ENCODE measurements at regions not wholly inside any gene's neighbourhood (a gene's known extent, or its start where the extent isn't known, plus 50 kb on each side); places are given as distances from the start of the nearest gene placed in this dataset.
"Not testable (repeated sequence)": the region's sequence is repeated elsewhere in the genome, so short reads cannot be mapped to it uniquely, and the experiment has no call there.

DNA sequence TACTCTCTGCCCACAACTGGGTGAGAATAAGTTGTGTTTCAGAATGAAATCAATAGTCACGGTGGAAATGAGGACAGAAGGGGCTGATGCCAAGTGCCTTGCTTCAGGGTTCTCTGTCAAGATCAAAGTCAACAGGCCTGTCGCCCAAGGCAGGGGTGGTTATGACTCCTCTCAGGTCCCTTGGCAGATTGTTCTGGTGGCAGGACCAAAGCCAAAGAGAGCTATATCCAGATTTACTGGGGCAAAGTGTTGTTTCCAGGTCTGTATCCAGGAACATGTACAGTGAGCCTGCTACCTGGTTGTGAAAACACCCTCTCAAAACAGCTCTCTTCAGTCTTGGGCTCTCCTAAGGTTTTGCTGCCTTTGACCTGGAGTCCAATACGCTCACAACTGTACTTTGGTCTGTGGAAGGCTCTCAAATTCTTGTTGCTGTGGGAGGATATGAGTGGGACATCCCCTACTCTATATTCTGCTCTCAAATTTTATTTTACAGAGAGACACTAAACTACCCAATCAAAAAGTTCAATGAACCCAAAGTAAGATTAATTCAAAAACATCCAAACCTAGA, 175.1 kb upstream of the ETV3 start:
- no peaks in the 10 kb centered on the region for H3K27me3 ChIP-seq (ENCODE audit: insufficient read depth, insufficient read length)

DNA sequence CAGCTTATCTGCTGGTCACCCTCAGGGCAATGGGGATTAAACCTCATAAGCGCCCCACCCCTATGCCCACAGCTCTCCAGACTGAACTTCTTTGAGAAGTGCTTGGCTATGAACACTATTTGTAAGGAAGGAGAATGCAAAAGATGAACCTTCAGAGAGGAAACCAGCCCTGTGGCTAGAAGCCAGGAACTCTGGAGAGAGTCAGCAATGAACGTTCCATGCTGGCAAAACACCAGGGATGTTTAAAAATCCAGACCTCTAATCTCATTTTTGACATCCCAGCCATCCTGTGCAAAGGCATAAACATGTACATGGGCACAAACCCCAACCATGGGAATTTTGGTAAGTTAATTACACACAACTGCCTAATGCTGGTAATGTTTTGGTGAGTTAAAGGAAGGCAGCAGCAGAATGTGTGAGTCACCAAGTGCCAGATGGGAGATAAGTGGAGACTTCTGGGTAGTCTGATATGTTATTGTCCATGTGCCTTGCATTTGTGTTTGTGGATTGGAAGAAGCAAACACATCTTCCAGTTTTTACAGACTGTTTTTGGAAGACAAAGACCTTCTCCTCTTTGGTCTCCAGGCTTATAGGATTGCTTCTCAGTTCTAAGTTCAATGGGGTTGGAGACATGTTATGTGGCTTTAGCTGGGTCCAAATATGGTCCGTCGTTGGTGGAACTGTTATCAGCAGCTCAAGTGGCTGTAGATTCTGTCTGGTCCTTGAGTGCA, 174.1 kb upstream of the ETV3 start:
- TF ChIP-seq SUZ12 (IDR thresholded peaks at IDR 0.05; ENCODE audit: extremely low read depth, insufficient read depth, insufficient read length), result no peak
- no peak for TF ChIP-seq YY1 (IDR thresholded peaks at IDR 0.05; ENCODE audit: insufficient read depth, insufficient read length)
- TF ChIP-seq ZNF274 (IDR thresholded peaks at IDR 0.05; ENCODE audit: low read depth, low read length), result no peak
- Histone ChIP-seq H3K27me3 (ENCODE audit: insufficient read depth, insufficient read length) (no peaks in the 10 kb centered on the region), H3K36me3 (ENCODE audit: insufficient read depth, insufficient read length, low read length) (no peaks in the 10 kb centered on the region), H3K4me1 (ENCODE audit: insufficient read depth, insufficient read length) (peaks cover 6% of the 10 kb centered on the region), H3K9me3 (ENCODE audit: insufficient read depth, low read length) (no peaks in the 10 kb centered on the region), H3K9ac (ENCODE audit: insufficient read length, low read depth) (no peak overlapping the region), H3K4me3 (ENCODE audit: insufficient read length, low read depth) (no peak overlapping the region)
- DNase-seq (ENCODE audit: low read depth, low spot score), result no peak

More for the DNA sequence above, 175.1 kb upstream of the ETV3 start:
- DNase-seq (ENCODE audit: low read depth, low spot score), result no peak
- Histone ChIP-seq H3K4me3 (ENCODE audit: insufficient read length, low read depth) (no peak overlapping the region), H3K9me3 (ENCODE audit: insufficient read depth, low read length) (no peaks in the 10 kb centered on the region), H3K36me3 (ENCODE audit: insufficient read depth, insufficient read length, low read length) (no peaks in the 10 kb centered on the region), H3K4me1 (ENCODE audit: insufficient read depth, insufficient read length) (peaks cover 6% of the 10 kb centered on the region), H3K9ac (ENCODE audit: insufficient read length, low read depth) (no peak overlapping the region)
- TF ChIP-seq ZNF274 (IDR thresholded peaks at IDR 0.05; ENCODE audit: low read depth, low read length) (no peak), SUZ12 (IDR thresholded peaks at IDR 0.05; ENCODE audit: extremely low read depth, insufficient read depth, insufficient read length) (no peak), YY1 (IDR thresholded peaks at IDR 0.05; ENCODE audit: insufficient read depth, insufficient read length) (no peak)

DNA sequence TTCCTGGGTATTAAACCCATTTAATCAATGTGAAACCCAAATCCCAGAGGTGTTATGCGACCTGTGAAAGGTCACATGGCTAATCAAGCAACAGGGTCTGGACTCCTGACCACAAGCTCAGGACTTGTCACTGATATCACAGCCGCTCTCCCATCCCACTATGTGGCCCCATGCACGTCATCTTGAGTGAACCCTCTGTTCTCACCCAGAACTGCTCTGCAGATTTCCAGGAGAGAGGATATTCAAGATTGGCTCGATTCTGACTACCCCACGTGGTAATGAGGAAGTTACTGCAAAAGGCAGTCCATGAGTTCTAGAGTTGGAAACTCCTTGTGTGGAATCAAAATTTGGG, 173.5 kb upstream of the ETV3 start:
- no peak for DNase-seq (ENCODE audit: low read depth, low spot score)
- Histone ChIP-seq H3K9ac (ENCODE audit: insufficient read length, low read depth) (no peak overlapping the region), H3K4me1 (ENCODE audit: insufficient read depth, insufficient read length) (peaks cover 6% of the 10 kb centered on the region), H3K4me3 (ENCODE audit: insufficient read length, low read depth) (no peak overlapping the region), H3K36me3 (ENCODE audit: insufficient read depth, insufficient read length, low read length) (no peaks in the 10 kb centered on the region), H3K27me3 (ENCODE audit: insufficient read depth, insufficient read length) (no peaks in the 10 kb centered on the region), H3K9me3 (ENCODE audit: insufficient read depth, low read length) (no peaks in the 10 kb centered on the region)
- TF ChIP-seq YY1 (IDR thresholded peaks at IDR 0.05; ENCODE audit: insufficient read depth, insufficient read length), result no peak
- no peak for TF ChIP-seq ZNF274 (IDR thresholded peaks at IDR 0.05; ENCODE audit: low read depth, low read length)
- TF ChIP-seq SUZ12 (IDR thresholded peaks at IDR 0.05; ENCODE audit: extremely low read depth, insufficient read depth, insufficient read length), result no peak

DNA sequence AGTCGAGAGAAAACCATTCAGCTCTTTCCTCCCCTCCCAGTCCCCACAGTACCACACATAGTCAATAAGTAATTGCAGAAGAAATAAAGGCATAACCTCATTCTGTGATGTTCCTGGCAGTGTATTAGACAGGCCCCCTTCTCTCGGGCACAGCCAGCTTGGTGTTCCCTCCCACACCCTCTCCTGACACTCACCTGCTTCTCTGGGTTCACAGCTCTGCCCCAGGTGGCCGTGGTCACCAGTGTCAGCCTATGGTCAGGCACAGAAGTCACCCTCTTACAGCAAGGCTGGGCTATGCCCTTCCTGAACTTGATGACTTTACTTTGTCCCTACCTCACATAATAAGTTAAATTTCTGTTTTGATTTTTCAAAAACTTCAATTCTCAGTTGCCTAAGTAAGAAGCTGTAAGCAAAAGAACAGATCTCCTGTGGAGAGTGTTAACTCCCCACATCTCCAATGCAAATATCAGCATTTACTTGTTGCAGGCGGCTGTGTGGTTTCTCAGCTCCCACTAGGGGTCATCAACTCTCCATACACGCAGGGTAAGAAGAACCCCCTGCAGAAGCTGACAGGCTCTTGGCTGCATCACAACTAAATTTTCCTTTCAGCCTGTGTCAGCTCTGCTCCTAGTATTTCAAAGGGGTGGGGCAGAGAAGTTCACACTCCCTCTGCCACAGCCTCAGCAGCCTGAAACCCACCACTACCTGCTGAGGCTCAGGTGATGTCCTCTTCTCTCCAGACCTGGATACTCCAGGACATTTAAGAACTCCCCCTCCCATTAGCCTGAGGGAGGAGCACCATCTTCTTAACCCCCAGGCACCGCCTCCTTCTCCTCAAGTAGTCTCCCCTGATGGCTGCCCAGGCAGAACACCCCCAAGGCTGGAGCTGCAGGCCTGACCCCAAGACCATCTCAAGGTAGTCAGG, 172.9 kb upstream of the ETV3 start:
- DNase-seq (ENCODE audit: low read depth, low spot score), result peak; percentile 94
- H3K27me3 ChIP-seq (ENCODE audit: insufficient read depth, insufficient read length); H3K9ac ChIP-seq (ENCODE audit: insufficient read length, low read depth); H3K4me1 ChIP-seq (ENCODE audit: insufficient read depth, insufficient read length); H3K4me3 ChIP-seq (ENCODE audit: insufficient read length, low read depth); H3K9me3 ChIP-seq (ENCODE audit: insufficient read depth, low read length); H3K36me3 ChIP-seq (ENCODE audit: insufficient read depth, insufficient read length, low read length): not testable (repeated sequence)

DNA sequence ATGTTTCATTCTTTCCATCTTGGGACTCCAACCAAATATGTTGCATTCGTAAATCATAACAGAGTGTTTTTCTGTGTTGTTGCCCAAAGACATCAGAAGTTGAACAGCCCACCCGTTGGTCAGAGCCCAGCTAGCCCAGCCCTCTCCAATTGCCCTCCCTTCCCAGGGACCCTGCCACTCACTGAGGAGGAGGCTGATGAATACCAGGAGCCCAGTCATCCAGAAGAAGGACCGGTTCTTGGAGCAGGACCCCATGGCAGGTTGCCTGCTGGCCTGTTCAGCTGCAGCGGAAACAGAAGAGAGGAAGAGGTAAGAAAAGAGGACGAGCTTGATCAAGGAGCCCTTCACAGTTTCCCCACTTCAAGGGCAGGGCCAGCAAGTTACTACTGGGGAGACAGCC, 172.2 kb upstream of the ETV3 start:
- Histone ChIP-seq H3K9ac (ENCODE audit: insufficient read length, low read depth) (no peak overlapping the region), H3K9me3 (ENCODE audit: insufficient read depth, low read length) (no peaks in the 10 kb centered on the region), H3K36me3 (ENCODE audit: insufficient read depth, insufficient read length, low read length) (no peaks in the 10 kb centered on the region), H3K27me3 (ENCODE audit: insufficient read depth, insufficient read length) (no peaks in the 10 kb centered on the region), H3K4me3 (ENCODE audit: insufficient read length, low read depth) (no peak overlapping the region), H3K4me1 (ENCODE audit: insufficient read depth, insufficient read length) (peaks cover 6% of the 10 kb centered on the region)
- no peak for DNase-seq (ENCODE audit: low read depth, low spot score)
- no peak for TF ChIP-seq ZNF274 (IDR thresholded peaks at IDR 0.05; ENCODE audit: low read depth, low read length)
- TF ChIP-seq SUZ12 (IDR thresholded peaks at IDR 0.05; ENCODE audit: extremely low read depth, insufficient read depth, insufficient read length), result no peak
- TF ChIP-seq YY1 (IDR thresholded peaks at IDR 0.05; ENCODE audit: insufficient read depth, insufficient read length), result no peak

DNA sequence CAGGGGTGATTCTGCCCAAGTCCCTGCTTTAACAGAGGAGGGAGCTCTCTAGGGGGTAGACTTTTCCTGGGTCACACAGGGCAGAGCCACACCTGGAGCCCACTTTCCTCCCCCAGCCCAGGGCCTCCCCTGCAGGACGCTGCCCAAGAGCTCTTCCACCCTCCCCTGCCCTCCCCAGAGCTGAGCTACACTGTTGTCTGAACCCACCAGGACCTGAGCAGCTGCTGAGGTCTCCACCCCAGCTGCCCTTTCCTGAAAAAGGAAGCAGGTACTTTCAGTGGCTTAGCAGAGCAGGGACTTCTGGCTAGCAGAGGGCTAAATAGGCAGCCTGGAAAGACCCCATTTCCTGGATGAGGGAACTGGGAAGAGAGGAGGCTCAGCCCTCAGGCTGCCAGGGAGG, 169.3 kb upstream of the ETV3 start:
- no peaks in the 10 kb centered on the region for H3K36me3 ChIP-seq (ENCODE audit: insufficient read depth, insufficient read length, low read length)
- no peak overlapping the region for H3K4me3 ChIP-seq (ENCODE audit: insufficient read length, low read depth)
- H3K4me1 ChIP-seq (ENCODE audit: insufficient read depth, insufficient read length), result peaks cover 6% of the 10 kb centered on the region
- no peak overlapping the region for H3K9ac ChIP-seq (ENCODE audit: insufficient read length, low read depth)
- no peaks in the 10 kb centered on the region for H3K27me3 ChIP-seq (ENCODE audit: insufficient read depth, insufficient read length)
- no peaks in the 10 kb centered on the region for H3K9me3 ChIP-seq (ENCODE audit: insufficient read depth, low read length)
- DNase-seq (ENCODE audit: low read depth, low spot score), result no peak
- TF ChIP-seq SUZ12 (IDR thresholded peaks at IDR 0.05; ENCODE audit: extremely low read depth, insufficient read depth, insufficient read length) (no peak), ZNF274 (IDR thresholded peaks at IDR 0.05; ENCODE audit: low read depth, low read length) (no peak)

DNA sequence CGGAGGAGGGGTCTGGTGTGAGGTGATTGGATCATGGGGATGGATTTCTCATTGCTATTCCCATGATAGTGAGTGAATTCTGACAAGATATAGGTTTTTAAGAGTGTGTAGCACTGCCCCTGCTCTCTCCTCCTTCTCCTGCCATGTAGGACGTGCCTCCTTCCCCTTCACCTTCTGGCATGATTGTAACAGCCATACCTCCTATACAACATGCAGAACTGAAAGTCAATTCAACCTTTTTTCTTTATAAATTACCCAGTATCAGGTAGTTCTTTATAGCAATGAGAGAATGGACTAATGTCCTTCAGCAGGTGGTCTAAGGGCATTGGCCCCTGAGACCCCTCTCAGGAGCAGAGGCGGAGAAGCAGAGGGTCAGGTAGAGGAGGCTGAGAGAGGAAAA, 168.7 kb upstream of the ETV3 start:
- H3K4me3 ChIP-seq (ENCODE audit: insufficient read length, low read depth), result no peak overlapping the region
- H3K4me1 ChIP-seq (ENCODE audit: insufficient read depth, insufficient read length), result peaks cover 6% of the 10 kb centered on the region
- no peak for DNase-seq (ENCODE audit: low read depth, low spot score)
- no peaks in the 10 kb centered on the region for H3K27me3 ChIP-seq (ENCODE audit: insufficient read depth, insufficient read length)
- H3K9ac ChIP-seq (ENCODE audit: insufficient read length, low read depth), result no peak overlapping the region
- H3K9me3 ChIP-seq (ENCODE audit: insufficient read depth, low read length), result no peaks in the 10 kb centered on the region
- TF ChIP-seq YY1 (IDR thresholded peaks at IDR 0.05; ENCODE audit: insufficient read depth, insufficient read length) (no peak), ZNF274 (IDR thresholded peaks at IDR 0.05; ENCODE audit: low read depth, low read length) (no peak), SUZ12 (IDR thresholded peaks at IDR 0.05; ENCODE audit: extremely low read depth, insufficient read depth, insufficient read length) (no peak)
- no peaks in the 10 kb centered on the region for H3K36me3 ChIP-seq (ENCODE audit: insufficient read depth, insufficient read length, low read length)
